Keratinocyte (primary cell): ENCODE measurements at regions not wholly inside any gene's neighbourhood (a gene's known extent, or its start where the extent isn't known, plus 50 kb on each side); places are given as distances from the start of the nearest gene placed in this dataset.

Experiments used
- DNase-seq: peaks from one replicate; pipeline ENCODE4 v3.0.0-alpha.2; 2011; ENCODE audit warnings: low read depth, missing footprints, low spot score
- FAIRE-seq: peaks from 2 replicates; lab custom pipeline; 2011; peaks lifted over from hg19 to GRCh38; lab: Jason Lieb, UNC
- H2AFZ ChIP-seq: 2 replicates; pipeline ENCODE4 v1.6.0; 2012; ENCODE audit warnings: low read length, control low read depth, inconsistent platforms; ENCODE audit not compliant: control insufficient read depth
- H3K27ac ChIP-seq: 2 replicates; pipeline ENCODE4 v1.5.1; 2011; ENCODE audit warnings: low read length; ENCODE audit not compliant: control insufficient read depth, insufficient read depth
- H3K27me3 ChIP-seq: 3 replicates; pipeline ENCODE4 v1.6.0; 2011; ENCODE audit warnings: low read length; ENCODE audit not compliant: control insufficient read depth, insufficient read depth; ENCODE audit errors: extremely low read depth
- H3K36me3 ChIP-seq, 2 experiments: 2 replicates in 1 of 2; 3 replicates in 1 of 2; pipeline ENCODE4 v1.5.1; 2011; ENCODE audit warnings: low read length in 2 of 2, mild to moderate bottlenecking in 1 of 2; ENCODE audit not compliant: control insufficient read depth in 2 of 2, insufficient read depth in 2 of 2; ENCODE audit errors: extremely low read depth in 1 of 2
- H3K4me1 ChIP-seq: 3 replicates; pipeline ENCODE4 v1.5.1; 2011; ENCODE audit warnings: low read length; ENCODE audit not compliant: control insufficient read depth, insufficient read depth; ENCODE audit errors: extremely low read depth
- H3K4me2 ChIP-seq: 3 replicates; pipeline ENCODE4 v1.6.0; 2011; ENCODE audit warnings: low read depth, low read length; ENCODE audit not compliant: control insufficient read depth, insufficient read depth; ENCODE audit errors: extremely low read depth
- H3K4me3 ChIP-seq, 3 experiments: fragments of 200-600 bp in 1 of 3; sonication (generic) in 1 of 3; 2 replicates in 2 of 3; 3 replicates in 1 of 3; pipeline ENCODE4 v1.5.1; 2011 to 2016; ENCODE audit warnings: low read length in 3 of 3, mild to moderate bottlenecking in 3 of 3, control low read depth in 2 of 3, inconsistent platforms in 1 of 3, low read depth in 1 of 3, mixed read lengths in 1 of 3, mixed run types in 1 of 3, moderate library complexity in 1 of 3; ENCODE audit not compliant: control insufficient read depth in 2 of 3, insufficient read depth in 2 of 3; ENCODE audit errors: extremely low read depth in 1 of 3
- H3K79me2 ChIP-seq: 2 replicates; pipeline ENCODE4 v1.6.0; 2012; ENCODE audit warnings: low read length; ENCODE audit not compliant: control insufficient read depth, insufficient read depth
- H3K9ac ChIP-seq: 3 replicates; pipeline ENCODE4 v1.6.0; 2011; ENCODE audit warnings: low read length; ENCODE audit not compliant: control insufficient read depth, insufficient read depth; ENCODE audit errors: extremely low read depth
- H3K9me1 ChIP-seq: 3 replicates; pipeline ENCODE4 v1.6.0; 2011; ENCODE audit warnings: low read length; ENCODE audit not compliant: control insufficient read depth, insufficient read depth; ENCODE audit errors: extremely low read depth
- H3K9me3 ChIP-seq: 2 replicates; pipeline ENCODE4 v1.5.1; 2012; ENCODE audit warnings: low read depth, low read length; ENCODE audit not compliant: control insufficient read depth
- H4K20me1 ChIP-seq: 3 replicates; pipeline ENCODE4 v1.6.0; 2011; ENCODE audit warnings: low read length; ENCODE audit not compliant: control insufficient read depth, insufficient read depth; ENCODE audit errors: extremely low read depth
- EZH2 ChIP-seq: IDR thresholded peaks from one replicate; pipeline ENCODE4 v1.6.1; 2012; ENCODE audit warnings: inconsistent platforms, mild to moderate bottlenecking, low read length, moderate library complexity
- dilution Hi-C: fragments of 300-500 bp; cut with MboI; formaldehyde crosslinking; loops from one replicate; pipeline ENCODE4 v1.7.0; 2020; ENCODE audit warnings: low sequenced_read_pairs; ENCODE audit not compliant: extremely low pct_ligation_motif_present
- TF ChIP-seq, protein P1 (sequence below), 3 experiments: IDR thresholded peaks in 1 of 3; conservative IDR thresholded peaks in 1 of 3; optimal IDR thresholded peaks in 1 of 3; 2 replicates in 2 of 3; 3 replicates in 1 of 3; pipeline versions ENCODE3 to v1.5.1; 2011; ENCODE audit warnings: low read length in 3 of 3, mild to moderate bottlenecking in 3 of 3, moderate library complexity in 2 of 3, control low read depth in 1 of 3, inconsistent platforms in 1 of 3; ENCODE audit not compliant: insufficient read depth in 2 of 3; ENCODE audit errors: extremely low read depth in 1 of 3

GRCh38 chr11:19345519-19345847 lies 104.7 kb upstream of the E2F8 start:
- Histone ChIP-seq H3K4me3 (no peak overlapping the region), H3K9me1 (no peaks in the 10 kb centered on the region), H3K9ac (no peak overlapping the region), H3K4me2 (no peak overlapping the region), H3K27me3 (peaks cover 79% of the 10 kb centered on the region), H2AFZ (no peak overlapping the region), H4K20me1 (no peaks in the 10 kb centered on the region), H3K36me3 (no peaks in the 10 kb centered on the region), H3K9me3 (no peaks in the 10 kb centered on the region), H3K4me1 (no peaks in the 10 kb centered on the region), H3K27ac (no peak overlapping the region), H3K79me2 (no peaks in the 10 kb centered on the region)
- no peak for DNase-seq
- TF ChIP-seq, protein P1, sequence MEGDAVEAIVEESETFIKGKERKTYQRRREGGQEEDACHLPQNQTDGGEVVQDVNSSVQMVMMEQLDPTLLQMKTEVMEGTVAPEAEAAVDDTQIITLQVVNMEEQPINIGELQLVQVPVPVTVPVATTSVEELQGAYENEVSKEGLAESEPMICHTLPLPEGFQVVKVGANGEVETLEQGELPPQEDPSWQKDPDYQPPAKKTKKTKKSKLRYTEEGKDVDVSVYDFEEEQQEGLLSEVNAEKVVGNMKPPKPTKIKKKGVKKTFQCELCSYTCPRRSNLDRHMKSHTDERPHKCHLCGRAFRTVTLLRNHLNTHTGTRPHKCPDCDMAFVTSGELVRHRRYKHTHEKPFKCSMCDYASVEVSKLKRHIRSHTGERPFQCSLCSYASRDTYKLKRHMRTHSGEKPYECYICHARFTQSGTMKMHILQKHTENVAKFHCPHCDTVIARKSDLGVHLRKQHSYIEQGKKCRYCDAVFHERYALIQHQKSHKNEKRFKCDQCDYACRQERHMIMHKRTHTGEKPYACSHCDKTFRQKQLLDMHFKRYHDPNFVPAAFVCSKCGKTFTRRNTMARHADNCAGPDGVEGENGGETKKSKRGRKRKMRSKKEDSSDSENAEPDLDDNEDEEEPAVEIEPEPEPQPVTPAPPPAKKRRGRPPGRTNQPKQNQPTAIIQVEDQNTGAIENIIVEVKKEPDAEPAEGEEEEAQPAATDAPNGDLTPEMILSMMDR (optimal IDR thresholded peaks at IDR 0.05 in 1 of 3, IDR thresholded peaks at IDR 0.05 in 1 of 3, conservative IDR thresholded peaks at IDR 0.05 in 1 of 3; ENCODE audit: extremely low read depth in 1 of 3, insufficient read depth in 2 of 3, low read length in 3 of 3): no peak
- TF ChIP-seq EZH2: no peak
- dilution Hi-C loops: no loop called here
- no peak for FAIRE-seq

DNA sequence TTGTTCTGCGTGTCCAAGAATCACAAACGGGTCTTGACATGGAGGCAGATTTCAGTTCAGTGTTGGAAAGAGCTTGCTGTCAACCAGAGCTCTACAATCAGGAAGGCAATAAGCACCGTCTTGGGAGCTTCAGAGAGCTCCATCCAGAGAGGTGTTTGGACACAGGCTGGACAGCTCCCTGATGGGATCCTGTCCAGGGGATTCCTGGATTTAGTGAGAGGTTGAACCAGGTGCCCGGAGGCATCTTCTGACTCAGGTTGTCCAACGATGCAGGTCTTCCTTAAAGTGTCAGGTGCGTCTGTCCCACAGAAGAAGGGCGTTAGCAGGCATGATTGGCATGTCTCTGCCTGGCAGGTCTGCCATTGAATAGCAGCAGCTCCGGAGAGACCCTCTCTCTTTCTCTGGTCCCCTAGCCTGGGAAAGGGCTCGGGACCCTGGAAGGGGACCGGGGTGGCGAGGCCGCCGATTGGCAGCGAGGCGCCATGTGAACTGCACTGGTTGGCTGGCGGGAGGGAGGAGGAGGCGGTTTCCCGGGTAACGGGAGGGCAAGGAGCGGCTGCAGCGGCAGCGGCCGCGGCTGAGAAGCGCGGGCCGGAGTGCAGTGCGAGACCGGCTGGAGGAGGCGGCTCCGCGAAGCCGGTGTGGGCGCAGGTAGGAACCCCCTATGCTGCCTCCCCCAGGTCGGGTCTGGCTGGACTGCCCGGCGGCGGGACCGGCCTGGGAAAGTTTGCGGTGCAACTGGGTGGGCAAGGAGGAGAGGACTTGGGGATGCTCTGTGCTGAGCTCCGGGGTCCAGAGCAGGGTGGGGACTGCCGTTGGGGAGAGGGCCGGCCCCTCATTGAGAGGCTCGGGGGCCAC lies 104.1 kb upstream of the E2F8 start:
- H4K20me1 ChIP-seq: no peaks in the 10 kb centered on the region
- H3K9me3 ChIP-seq: no peaks in the 10 kb centered on the region
- no peak overlapping the region for H3K4me2 ChIP-seq
- peak; percentile 57 for FAIRE-seq
- H3K4me3 ChIP-seq: no peak overlapping the region
- H3K9ac ChIP-seq: no peak overlapping the region
- dilution Hi-C loops: no loop called here
- no peak overlapping the region for H3K27ac ChIP-seq
- H3K79me2 ChIP-seq: no peaks in the 10 kb centered on the region
- H3K9me1 ChIP-seq: no peaks in the 10 kb centered on the region
- H3K36me3 ChIP-seq: no peaks in the 10 kb centered on the region
- peak; percentile 41 for DNase-seq
- peaks cover 73% of the 10 kb centered on the region for H3K27me3 ChIP-seq
- peak; percentile 41 for TF ChIP-seq EZH2
- TF ChIP-seq, protein P1 (optimal IDR thresholded peaks at IDR 0.05 in 1 of 3, IDR thresholded peaks at IDR 0.05 in 1 of 3, conservative IDR thresholded peaks at IDR 0.05 in 1 of 3; ENCODE audit: extremely low read depth in 1 of 3, insufficient read depth in 2 of 3, low read length in 3 of 3): no peak
- H2AFZ ChIP-seq: no peak overlapping the region
- no peaks in the 10 kb centered on the region for H3K4me1 ChIP-seq
